ENCODE measurements at regions not wholly inside any gene's neighbourhood (a gene's known extent, or its start where the extent isn't known, plus 50 kb on each side); places are given as distances from the start of the nearest gene placed in this dataset.

GRCh38 chr21:28268685-28269084, 724.0 kb downstream of the LTN1 start:
- ATAC-seq = no peak

GRCh38 chr21:28267449-28267848, 725.2 kb downstream of the LTN1 start:
- no peak for ATAC-seq

GRCh38 chr21:28266061-28266460, 726.6 kb downstream of the LTN1 start:
- no peak for ATAC-seq

GRCh38 chr21:28263974-28264373, 728.7 kb downstream of the LTN1 start:
- no peak for ATAC-seq

- ATAC-seq = no peak
These were observed 731.4 kb downstream of the LTN1 start for GRCh38 chr21:28261298-28261697.

- no peak for ATAC-seq
These were observed 735.4 kb downstream of the LTN1 start for GRCh38 chr21:28257276-28257675.

- no peak for ATAC-seq
These were observed 735.8 kb downstream of the LTN1 start for GRCh38 chr21:28256837-28257236.

- no peak for ATAC-seq
These were observed 736.3 kb downstream of the LTN1 start for GRCh38 chr21:28256420-28256831.

- no peak for ATAC-seq
These were observed 738.7 kb downstream of the LTN1 start for GRCh38 chr21:28253961-28254360.

- ATAC-seq = peak; percentile 60
These were observed 739.3 kb downstream of the LTN1 start for GRCh38 chr21:28253338-28253737.

GRCh38 chr21:28252928-28253327, 739.7 kb downstream of the LTN1 start:
- no peak for ATAC-seq

- no peak for ATAC-seq
These were observed 741.7 kb downstream of the LTN1 start for GRCh38 chr21:28250946-28251345.

GRCh38 chr21:28247454-28248020, 745.1 kb downstream of the LTN1 start:
- no peak for ATAC-seq

GRCh38 chr21:28240586-28240985, 752.1 kb downstream of the LTN1 start:
- ATAC-seq = no peak

GRCh38 chr21:28239340-28239739, 753.3 kb downstream of the LTN1 start:
- no peak for ATAC-seq

- no peak for ATAC-seq
These were observed 755.0 kb downstream of the LTN1 start for GRCh38 chr21:28237661-28238060.

- no peak for ATAC-seq
These were observed 757.3 kb downstream of the LTN1 start for GRCh38 chr21:28235169-28235895.

- no peak for ATAC-seq
These were observed 758.4 kb downstream of the LTN1 start for GRCh38 chr21:28234326-28234725.

GRCh38 chr21:28233536-28234220, 759.0 kb downstream of the LTN1 start:
- no peak for ATAC-seq

- ATAC-seq = no peak
These were observed 762.1 kb downstream of the LTN1 start for GRCh38 chr21:28230559-28230958.

- ATAC-seq = no peak
These were observed 762.9 kb downstream of the LTN1 start for GRCh38 chr21:28229814-28230213.

GRCh38 chr21:28228636-28228995, 764.1 kb downstream of the LTN1 start:
- ATAC-seq = no peak

- ATAC-seq = no peak
These were observed 764.6 kb downstream of the LTN1 start for GRCh38 chr21:28227881-28228635.

All from esophagus mucosa (tissue), 1 donor.